Thyroid gland (tissue), 4 donors: ENCODE measurements at regions not wholly inside any gene's neighbourhood (a gene's known extent, or its start where the extent isn't known, plus 50 kb on each side); places are given as distances from the start of the nearest gene placed in this dataset.

Experiments used
- POLR2A ChIP-seq, 2 donors: fragments of 450-650 bp; IDR thresholded peaks; one replicate each; pipeline ENCODE4 v1.6.1; 2017; ENCODE audit warnings: antibody characterized with exemption in 2 of 2, mild to moderate bottlenecking in 2 of 2, moderate library complexity in 1 of 2
- TF ChIP-seq, protein P1 (sequence below), 6 experiments: fragments of 200-600 bp in 3 of 6; fragments of 450-650 bp in 3 of 6; sonication (generic) in 3 of 6; IDR thresholded peaks; one replicate each; pipeline ENCODE4 v1.5.1; 2016 to 2019; ENCODE audit warnings: antibody characterized with exemption in 6 of 6, mild to moderate bottlenecking in 2 of 6, inconsistent platforms in 1 of 6, moderate library complexity in 1 of 6

DNA sequence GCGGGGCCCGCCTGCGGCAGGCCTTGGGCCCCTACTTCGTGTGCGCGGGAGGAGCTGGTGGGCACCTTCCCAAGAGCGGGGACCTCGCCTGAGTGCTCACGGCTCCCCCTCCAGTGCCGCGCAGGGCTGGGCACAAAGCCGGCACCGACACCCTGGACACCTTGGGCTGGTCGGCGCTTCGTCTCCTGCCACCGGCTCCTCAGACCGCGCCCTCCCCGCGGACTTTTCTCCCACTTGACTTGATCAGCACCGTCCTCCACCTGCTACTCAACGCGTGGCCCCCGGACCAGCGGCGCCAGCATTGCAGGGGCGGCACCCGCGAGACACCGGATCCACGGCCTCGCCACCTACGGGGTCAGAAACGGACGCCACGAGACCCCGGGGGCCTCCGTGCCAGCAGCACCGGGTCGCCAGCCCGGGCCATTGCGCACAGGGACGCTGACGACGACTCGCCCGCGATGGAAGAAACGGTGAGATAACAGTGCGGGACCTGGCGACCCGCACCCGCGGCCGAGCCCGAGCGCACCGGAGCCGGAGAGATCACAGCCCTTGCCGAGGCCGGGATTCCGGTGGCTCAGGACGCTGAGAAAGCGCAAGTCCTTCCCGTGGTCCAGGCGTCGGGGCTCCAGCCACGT lies 154.2 kb downstream of the DLL1 start:
- TF ChIP-seq, protein P1, sequence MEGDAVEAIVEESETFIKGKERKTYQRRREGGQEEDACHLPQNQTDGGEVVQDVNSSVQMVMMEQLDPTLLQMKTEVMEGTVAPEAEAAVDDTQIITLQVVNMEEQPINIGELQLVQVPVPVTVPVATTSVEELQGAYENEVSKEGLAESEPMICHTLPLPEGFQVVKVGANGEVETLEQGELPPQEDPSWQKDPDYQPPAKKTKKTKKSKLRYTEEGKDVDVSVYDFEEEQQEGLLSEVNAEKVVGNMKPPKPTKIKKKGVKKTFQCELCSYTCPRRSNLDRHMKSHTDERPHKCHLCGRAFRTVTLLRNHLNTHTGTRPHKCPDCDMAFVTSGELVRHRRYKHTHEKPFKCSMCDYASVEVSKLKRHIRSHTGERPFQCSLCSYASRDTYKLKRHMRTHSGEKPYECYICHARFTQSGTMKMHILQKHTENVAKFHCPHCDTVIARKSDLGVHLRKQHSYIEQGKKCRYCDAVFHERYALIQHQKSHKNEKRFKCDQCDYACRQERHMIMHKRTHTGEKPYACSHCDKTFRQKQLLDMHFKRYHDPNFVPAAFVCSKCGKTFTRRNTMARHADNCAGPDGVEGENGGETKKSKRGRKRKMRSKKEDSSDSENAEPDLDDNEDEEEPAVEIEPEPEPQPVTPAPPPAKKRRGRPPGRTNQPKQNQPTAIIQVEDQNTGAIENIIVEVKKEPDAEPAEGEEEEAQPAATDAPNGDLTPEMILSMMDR (IDR thresholded peaks at IDR 0.05), result no peak
- TF ChIP-seq POLR2A (IDR thresholded peaks at IDR 0.05), result no peak
